HG02938 (cell line): ENCODE measurements at regions not wholly inside any gene's neighbourhood (a gene's known extent, or its start where the extent isn't known, plus 50 kb on each side); places are given as distances from the start of the nearest gene placed in this dataset.

Source experiments
- ATAC-seq: cut with Tn5 transposase; IDR thresholded peaks from one replicate; pipeline ENCODE4 v1.9.1; 2021; ENCODE audit warnings: mild to moderate bottlenecking, moderate library complexity; ENCODE audit not compliant: unreplicated experiment

DNA sequence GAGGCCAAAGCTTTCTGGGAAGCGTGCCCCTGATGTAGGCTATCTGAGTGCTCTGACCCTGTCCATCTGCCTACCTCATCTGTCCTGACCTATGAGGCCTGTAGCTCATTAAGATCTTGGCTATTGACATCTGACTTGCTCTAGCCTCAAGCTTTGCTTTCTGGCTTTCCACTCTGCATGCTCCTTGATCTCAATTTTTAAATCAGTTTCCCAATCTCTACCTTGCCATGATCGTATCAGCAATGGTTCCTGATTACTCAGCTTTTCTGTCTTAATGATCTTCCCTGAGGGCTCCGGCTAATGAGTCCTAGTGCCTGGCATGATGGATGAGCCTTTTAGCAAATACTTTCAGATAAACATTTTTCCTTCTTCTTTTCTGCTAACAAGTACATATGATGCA lies 262.0 kb downstream of the NDFIP2 start:
- ATAC-seq = no peak

GRCh38 chr13:79740991-79741390 lies 260.0 kb downstream of the NDFIP2 start:
- no peak for ATAC-seq

DNA sequence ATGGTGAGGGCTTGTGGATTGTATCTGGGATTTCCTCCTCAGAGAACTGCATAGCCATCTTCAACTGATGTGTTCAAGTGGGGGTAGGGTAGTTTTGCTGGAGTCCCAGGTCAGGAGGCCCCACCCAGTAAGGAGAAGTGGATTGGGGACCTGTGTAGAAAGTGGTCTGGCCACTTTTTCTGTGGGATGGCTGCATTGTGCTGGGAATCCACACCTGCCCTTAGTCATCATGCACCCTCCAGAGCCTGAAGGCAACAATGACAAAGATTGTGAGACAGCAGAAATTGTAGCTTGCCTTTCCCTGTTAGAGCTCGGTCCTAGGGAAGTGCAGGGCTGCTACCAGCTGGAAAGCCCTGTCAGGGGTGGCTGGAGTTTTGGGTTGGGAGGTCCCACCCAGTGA lies 255.4 kb downstream of the NDFIP2 start:
- ATAC-seq = no peak

- no peak for ATAC-seq
These were observed 254.3 kb downstream of the NDFIP2 start for GRCh38 chr13:79735228-79735627.

GRCh38 chr13:79727086-79727485 lies 246.1 kb downstream of the NDFIP2 start:
- no peak for ATAC-seq

GRCh38 chr13:79725841-79726240 lies 244.9 kb downstream of the NDFIP2 start:
- no peak for ATAC-seq

DNA sequence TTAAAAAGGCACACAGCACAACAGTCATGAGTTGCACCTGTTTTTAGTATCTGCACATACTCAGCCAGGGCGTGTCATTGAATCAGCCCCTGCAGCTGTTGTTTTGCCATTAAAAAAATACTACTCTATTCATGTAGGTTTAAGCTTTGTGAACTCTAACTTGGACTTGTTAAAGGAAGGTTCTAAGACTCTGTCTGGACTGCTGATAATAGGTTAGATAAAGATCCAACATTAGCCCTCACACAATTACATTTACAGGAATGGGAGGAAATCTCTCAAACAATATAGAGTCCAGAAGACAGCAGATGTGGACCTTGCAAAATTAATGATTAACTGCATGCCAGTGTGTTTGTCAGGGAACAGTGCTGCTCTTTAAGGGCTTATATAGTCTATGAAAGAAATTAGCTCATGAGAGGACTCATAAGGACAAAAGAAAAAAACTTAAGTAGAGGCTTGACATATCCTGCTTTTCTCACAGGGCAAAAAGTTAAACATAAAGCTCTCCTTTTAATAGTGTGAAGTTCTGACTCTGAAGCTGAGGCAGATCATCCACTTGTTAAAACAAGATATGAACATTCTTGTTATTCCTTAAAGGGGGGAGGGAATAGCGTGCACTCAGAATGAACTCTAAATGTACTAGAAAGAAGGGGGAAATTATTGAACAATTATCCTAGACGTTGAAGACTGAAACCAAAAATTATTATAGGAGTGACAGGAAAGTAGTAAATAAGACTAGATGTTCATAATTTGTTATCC lies 243.6 kb downstream of the NDFIP2 start:
- ATAC-seq = no peak

GRCh38 chr13:79723519-79724024 lies 242.6 kb downstream of the NDFIP2 start:
- no peak for ATAC-seq

- no peak for ATAC-seq
These were observed 242.0 kb downstream of the NDFIP2 start for GRCh38 chr13:79722885-79723445.

GRCh38 chr13:79716191-79716590 lies 235.2 kb downstream of the NDFIP2 start:
- no peak for ATAC-seq

DNA sequence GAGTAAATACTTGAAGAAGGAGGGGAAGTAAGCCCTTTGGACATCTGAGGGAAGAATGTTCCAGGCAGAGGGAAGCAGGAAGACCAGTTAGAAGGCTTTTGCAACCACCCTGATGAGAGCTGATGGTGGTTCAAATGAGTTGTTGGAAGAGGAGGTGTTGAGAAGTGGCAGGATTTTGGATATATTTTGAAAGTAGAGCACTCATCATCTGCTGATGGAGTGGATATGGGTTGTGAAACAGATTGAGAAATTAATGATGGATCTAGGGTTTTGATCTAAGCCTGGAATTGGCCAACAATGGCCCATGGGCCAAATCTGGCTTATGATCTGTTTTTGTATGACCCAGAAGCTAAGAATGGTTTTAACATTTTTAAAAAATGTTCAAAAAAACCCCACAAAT lies 230.7 kb downstream of the NDFIP2 start:
- no peak for ATAC-seq

DNA sequence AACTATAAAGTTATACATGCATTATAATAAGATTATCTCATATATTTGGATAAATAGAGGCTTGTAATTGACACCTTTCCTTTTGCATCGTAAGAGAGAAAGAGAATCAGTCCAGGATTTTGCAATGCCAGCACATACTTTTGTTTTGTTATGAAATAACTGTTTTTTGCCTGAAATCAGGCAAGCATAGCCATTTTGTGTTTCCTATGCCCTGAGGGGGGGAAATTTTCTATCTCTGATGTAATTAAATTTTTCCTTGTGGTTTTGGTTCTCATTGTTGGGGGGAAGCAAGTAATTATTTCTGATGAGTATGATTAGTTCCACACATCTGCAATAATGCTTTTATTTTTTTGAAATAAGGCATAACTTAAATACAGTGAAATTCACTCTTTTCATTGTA lies 229.4 kb downstream of the NDFIP2 start:
- ATAC-seq = no peak

- no peak for ATAC-seq
These were observed 228.5 kb downstream of the NDFIP2 start for GRCh38 chr13:79709471-79709870.

GRCh38 chr13:79703772-79704171 lies 222.8 kb downstream of the NDFIP2 start:
- ATAC-seq = no peak

GRCh38 chr13:79695754-79696153 lies 214.8 kb downstream of the NDFIP2 start:
- no peak for ATAC-seq

DNA sequence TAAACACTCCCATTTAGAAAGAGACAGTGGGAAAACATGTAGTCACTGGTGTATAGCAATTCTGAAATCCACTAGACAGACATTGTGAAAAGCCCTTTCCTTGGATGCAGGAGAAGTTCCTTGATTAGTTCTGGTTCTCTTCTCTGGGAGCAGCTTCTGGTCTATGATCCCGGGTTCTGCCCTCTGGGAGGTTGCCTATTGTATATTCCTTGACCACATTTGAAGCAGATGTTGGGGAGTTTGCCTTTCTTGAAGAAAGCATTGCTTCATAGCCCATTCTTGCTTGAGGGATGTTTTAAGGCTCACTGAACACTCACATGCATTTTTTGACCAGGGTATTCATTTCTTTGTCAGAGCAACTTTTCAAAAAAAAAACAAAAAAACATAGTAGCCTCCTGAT lies 211.9 kb downstream of the NDFIP2 start:
- no peak for ATAC-seq

DNA sequence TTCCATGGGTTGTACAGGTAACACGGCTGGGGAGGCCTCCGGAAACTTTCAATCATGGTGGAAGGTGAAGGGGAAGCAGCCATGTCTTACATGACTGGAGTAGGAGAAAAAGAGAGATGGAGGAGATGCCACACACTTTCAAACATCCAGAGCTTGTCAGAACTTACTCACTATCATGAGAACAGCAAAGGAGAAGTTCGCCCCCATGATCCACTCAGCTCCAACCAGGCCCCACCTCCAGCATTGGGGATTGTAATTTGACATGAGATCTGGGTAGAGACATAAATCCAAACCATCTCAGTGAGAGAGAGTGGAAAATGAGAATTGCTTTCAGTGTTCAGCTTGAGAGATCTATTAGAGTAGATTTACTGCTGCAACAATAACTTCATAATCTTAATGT lies 210.9 kb downstream of the NDFIP2 start:
- ATAC-seq = no peak

GRCh38 chr13:79688741-79689140 lies 207.8 kb downstream of the NDFIP2 start:
- ATAC-seq = no peak

- ATAC-seq = no peak
These were observed 205.5 kb downstream of the NDFIP2 start for GRCh38 chr13:79686441-79686840.

DNA sequence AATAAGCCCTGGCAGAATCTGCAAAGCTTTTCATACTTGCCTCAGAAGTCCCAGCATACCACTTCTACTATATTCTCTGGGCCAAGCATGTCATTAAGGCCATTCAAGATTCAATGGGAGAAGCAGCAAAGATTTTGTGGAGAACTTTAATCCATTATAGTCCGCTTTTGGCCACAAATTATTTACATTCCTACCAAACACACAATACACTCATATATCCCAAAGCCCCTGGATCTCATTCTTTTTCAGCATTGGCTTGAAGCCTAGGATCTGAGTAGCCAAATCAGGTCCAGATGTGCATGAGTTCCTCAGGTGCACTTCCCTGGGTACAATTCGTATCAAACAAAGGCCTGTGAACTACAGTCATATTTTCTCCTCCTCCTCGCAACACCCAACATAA lies 203.4 kb downstream of the NDFIP2 start:
- ATAC-seq = no peak

DNA sequence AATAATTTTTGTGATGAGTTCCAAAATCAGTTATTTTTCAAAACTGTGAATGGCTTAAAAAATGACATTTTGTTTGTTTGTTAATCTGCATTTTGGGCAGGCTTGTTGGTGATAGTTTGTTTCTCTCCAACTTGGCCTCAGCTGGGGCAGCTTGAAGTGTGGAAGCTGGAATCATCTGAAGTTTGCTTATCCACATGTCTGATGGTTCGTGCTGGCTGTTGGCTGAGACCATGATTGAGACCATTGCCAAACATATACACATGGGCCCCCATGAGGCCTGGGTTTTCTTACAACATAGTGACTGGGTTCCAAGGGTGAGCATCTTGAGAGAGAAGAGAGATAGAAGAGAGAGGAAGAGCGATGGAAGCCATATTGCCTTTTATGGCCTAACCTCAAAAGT lies 201.2 kb downstream of the NDFIP2 start:
- ATAC-seq = no peak

- no peak for ATAC-seq
These were observed 200.1 kb downstream of the NDFIP2 start for GRCh38 chr13:79681069-79681468.

- no peak for ATAC-seq
These were observed 199.5 kb downstream of the NDFIP2 start for GRCh38 chr13:79680485-79680884.
